ENCODE measurements at regions not wholly inside any gene's neighbourhood (a gene's known extent, or its start where the extent isn't known, plus 50 kb on each side); places are given as distances from the start of the nearest gene placed in this dataset.

- intact Hi-C loops (cut with DNase I), result no loop called here
- Histone ChIP-seq H3K36me3 (replicated peaks in 1 of 2) (no peaks in the 10 kb centered on the region), H3K4me1 (replicated peaks in 1 of 2) (peaks cover 0 to 9% of the 10 kb centered on the region in 2 donors), H3K27me3 (no peaks in the 10 kb centered on the region), H3K4me3 (no peak overlapping the region), H3K27ac (no peak overlapping the region), H3K9me3 (replicated peaks in 1 of 3) (no peaks in the 10 kb centered on the region)
- TF ChIP-seq POLR2A (IDR thresholded peaks at IDR 0.05) (no peak), CTCF (IDR thresholded peaks at IDR 0.05) (no peak)
- no peak for DNase-seq
- WGBS, 4 donors, result 82 to 94% (median 92%) methylated on average over 5 of the region's 5 CpGs
Measured at GRCh38 chr1:232687728-232688127, 57.8 kb upstream of the SIPA1L2 start.

DNA sequence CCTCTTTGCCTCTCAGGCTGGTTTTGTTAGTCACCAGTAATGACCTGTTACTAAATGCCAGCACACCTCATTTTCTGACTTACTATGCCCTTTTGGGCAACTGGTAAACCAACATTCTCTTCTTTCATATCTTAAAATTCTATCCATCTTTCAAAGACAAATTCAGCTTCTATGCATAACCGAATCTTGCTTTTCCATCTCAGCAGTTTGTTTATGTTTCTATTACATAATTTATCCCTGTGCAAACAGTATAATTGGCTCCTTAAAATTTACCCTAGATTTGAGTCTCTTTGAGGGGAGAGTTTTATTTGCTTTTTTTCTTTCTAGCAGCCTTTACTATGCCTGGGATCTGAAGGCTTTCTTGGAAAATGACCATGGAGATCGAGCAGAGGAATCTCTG lies 58.5 kb upstream of the SIPA1L2 start:
- 89 to 94% (median 93%) methylated on average over 2 of the region's 2 CpGs for WGBS, 4 donors
- intact Hi-C loops (cut with DNase I), result no loop called here
- H3K9me3 ChIP-seq (replicated peaks in 1 of 3), result no peaks in the 10 kb centered on the region

GRCh38 chr1:232689711-232690110 lies 59.8 kb upstream of the SIPA1L2 start:
- TF ChIP-seq CTCF (IDR thresholded peaks at IDR 0.05) (no peak), POLR2A (IDR thresholded peaks at IDR 0.05) (no peak)
- Histone ChIP-seq H3K36me3 (replicated peaks in 1 of 2) (no peaks in the 10 kb centered on the region), H3K4me3 (no peak overlapping the region), H3K27ac (no peak overlapping the region), H3K27me3 (no peaks in the 10 kb centered on the region), H3K4me1 (replicated peaks in 1 of 2) (no peaks in the 10 kb centered on the region), H3K9me3 (replicated peaks in 1 of 3) (no peaks in the 10 kb centered on the region)
- intact Hi-C loops (cut with DNase I), result no loop called here
- no peak for DNase-seq
- WGBS, 4 donors, result 70 to 84% (median 73%) methylated on average over 3 of the region's 3 CpGs

More for the DNA sequence above, 58.5 kb upstream of the SIPA1L2 start:
- Histone ChIP-seq H3K27ac (no peak overlapping the region), H3K4me3 (no peak overlapping the region), H3K27me3 (no peaks in the 10 kb centered on the region), H3K36me3 (replicated peaks in 1 of 2) (no peaks in the 10 kb centered on the region), H3K4me1 (replicated peaks in 1 of 2) (peaks cover 0 to 9% of the 10 kb centered on the region in 2 donors)
- no peak for DNase-seq
- TF ChIP-seq CTCF (IDR thresholded peaks at IDR 0.05), result no peak
- no peak for TF ChIP-seq POLR2A (IDR thresholded peaks at IDR 0.05)

DNA sequence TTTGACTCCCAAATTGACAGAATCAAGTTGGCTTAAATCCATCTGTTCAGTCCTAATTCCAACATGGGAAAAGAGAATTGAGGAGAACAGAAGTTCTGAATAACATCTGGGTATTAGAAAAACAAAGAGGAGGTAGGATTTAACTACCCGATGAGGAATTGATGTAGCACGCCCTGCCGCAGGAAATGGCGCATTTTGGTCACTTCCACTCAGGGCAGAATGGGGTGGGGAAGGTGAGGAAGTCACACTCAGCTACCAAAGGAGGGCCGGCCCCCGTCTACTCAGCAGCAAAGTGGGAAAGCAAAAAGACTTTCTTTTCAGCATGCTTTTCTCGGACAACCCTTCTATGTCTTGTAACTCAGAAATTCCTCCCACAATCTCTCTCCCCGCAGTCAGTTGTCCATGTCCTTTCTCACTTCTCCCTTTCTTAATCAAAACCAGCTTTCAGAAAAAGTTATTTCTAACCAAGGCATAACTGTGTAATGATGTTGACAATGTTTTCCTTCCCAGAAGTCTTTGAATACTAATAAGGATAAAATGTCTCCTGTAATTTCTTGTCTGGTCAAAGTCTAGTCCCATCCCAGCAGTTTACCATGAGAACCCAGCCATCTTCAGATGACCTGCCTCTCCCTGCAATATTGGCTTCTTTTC lies 60.5 kb upstream of the SIPA1L2 start:
- no peaks in the 10 kb centered on the region for H3K27me3 ChIP-seq
- no peaks in the 10 kb centered on the region for H3K9me3 ChIP-seq (replicated peaks in 1 of 3)
- H3K4me1 ChIP-seq (replicated peaks in 1 of 2), result no peaks in the 10 kb centered on the region
- DNase-seq, result peak in 1 of 7 donors; percentile 29
- TF ChIP-seq POLR2A (IDR thresholded peaks at IDR 0.05), result no peak
- TF ChIP-seq CTCF (IDR thresholded peaks at IDR 0.05), result no peak
- no peak overlapping the region for H3K27ac ChIP-seq
- no peak overlapping the region for H3K4me3 ChIP-seq
- 46 to 64% (median 56%) methylated on average over 8 of the region's 8 CpGs for WGBS, 4 donors
- H3K36me3 ChIP-seq (replicated peaks in 1 of 2), result no peaks in the 10 kb centered on the region
- intact Hi-C loops (cut with DNase I), result no loop called here
